HCT116 (cell line): ENCODE measurements at regions not wholly inside any gene's neighbourhood (a gene's known extent, or its start where the extent isn't known, plus 50 kb on each side); places are given as distances from the start of the nearest gene placed in this dataset.

ENCODE experiments used
- ATAC-seq: fragments of 200-7000 bp; cut with Tn5 transposase; 2 replicates; pipeline ENCODE4 v1.9.1; 2020; ENCODE audit warnings: mild to moderate bottlenecking, moderate library complexity
- BruUV-seq: library from RNA; stranded (reverse); fragments of 400-500 nt; replicated peaks from 2 replicates; lab custom pipeline; 2021; lab: Mats Ljungman, UMichigan
- CTCF ChIA-PET: fragments of 300-600 bp; sonication (Branson Sonifier 250); formaldehyde crosslinking; loops from one replicate; lab custom pipeline; 2021; ENCODE audit warnings: antibody characterized with exemption; lab: Charles Lee
- POLR2A ChIA-PET: fragments of 300-600, 350-600 bp; sonication (Branson Sonifier 250); formaldehyde crosslinking; loops from one replicate; lab custom pipeline; 2021; ENCODE audit warnings: antibody characterized with exemption; lab: Charles Lee
- RAD21 ChIA-PET, 2 experiments: fragments of 300-600 bp; sonication (Branson Sonifier 250); formaldehyde crosslinking; loops; one replicate each; lab custom pipeline; 2023; ENCODE audit warnings: low total read pairs in 2 of 2; ENCODE audit not compliant: uncharacterized antibody in 2 of 2, unreplicated experiment in 2 of 2, low non-redundant PET in 1 of 2; lab: Charles Lee
- DNase-seq: peaks from one replicate; pipeline ENCODE4 v3.0.0-alpha.2; 2010; ENCODE audit warnings: low read depth, low spot score
- H2AFZ ChIP-seq: fragments of 200-600 bp; shearing (Covaris generic), sonication (generic); 2 replicates; pipeline ENCODE4 v1.6.1; 2017; ENCODE audit warnings: low read depth, mixed run types, mixed read lengths, antibody characterized with exemption, low read length; ENCODE audit not compliant: poor library complexity, severe bottlenecking
- H3K27ac ChIP-seq: 2 replicates; pipeline ENCODE4 v1.5.1; 2012; ENCODE audit warnings: low read depth, low read length
- H3K27me3 ChIP-seq: fragments of 200-600 bp; sonication (generic); 2 replicates; pipeline ENCODE4 v1.6.1; 2016; ENCODE audit warnings: mixed run types, low read length, mixed read lengths; ENCODE audit not compliant: insufficient read depth
- H3K36me3 ChIP-seq, 2 experiments: fragments of 200-500 bp in 1 of 2; fragments of 200-600 bp in 1 of 2; sonication (Bioruptor generic) in 1 of 2; sonication (generic) in 1 of 2; 2 replicates each; pipeline versions ENCODE4 v1.5.1 to v1.6.1; 2014 to 2016; ENCODE audit warnings: low read length in 2 of 2, inconsistent platforms in 1 of 2, mixed read lengths in 1 of 2, mixed run types in 1 of 2; ENCODE audit not compliant: insufficient read depth in 2 of 2, control insufficient read depth in 1 of 2
- H3K4me1 ChIP-seq, 2 experiments: fragments of 200-600 bp in 1 of 2; sonication (generic) in 1 of 2; 2 replicates each; pipeline versions ENCODE4 v1.5.1 to v1.6.1; 2012 to 2017; ENCODE audit warnings: low read length in 2 of 2, inconsistent platforms in 1 of 2, mild to moderate bottlenecking in 1 of 2, mixed read lengths in 1 of 2, mixed run types in 1 of 2, moderate library complexity in 1 of 2; ENCODE audit not compliant: insufficient read depth in 2 of 2, control insufficient read depth in 1 of 2
- H3K4me2 ChIP-seq: fragments of 200-600 bp; sonication (generic); 2 replicates; pipeline ENCODE4 v1.6.1; 2017; ENCODE audit warnings: mixed run types, low read length, mixed read lengths
- H3K4me3 ChIP-seq, 2 experiments: fragments of 200-600 bp in 1 of 2; sonication (generic) in 1 of 2; replicated peaks in 1 of 2; 2 replicates each; pipeline ENCODE4 v1.5.1; 2011 to 2016; ENCODE audit warnings: low read length in 2 of 2, control low read depth in 1 of 2, low read depth in 1 of 2, mild to moderate bottlenecking in 1 of 2, mixed read lengths in 1 of 2, mixed run types in 1 of 2
- H3K79me2 ChIP-seq: fragments of 200-600 bp; sonication (generic); 2 replicates; pipeline ENCODE4 v1.6.1; 2017; ENCODE audit warnings: mild to moderate bottlenecking, mixed run types, low read length, moderate library complexity, mixed read lengths; ENCODE audit not compliant: insufficient read depth
- H3K9ac ChIP-seq: fragments of 200-600 bp; sonication (generic); 2 replicates; pipeline ENCODE4 v1.6.1; 2016; ENCODE audit warnings: low read length, mixed read lengths
- H3K9me2 ChIP-seq: fragments of 200-600 bp; sonication (generic), shearing (Covaris generic); 2 replicates; pipeline ENCODE4 v1.6.1; 2017; ENCODE audit warnings: mixed run types, mild to moderate bottlenecking, moderate library complexity; ENCODE audit not compliant: insufficient read depth
- H3K9me3 ChIP-seq, 2 experiments: fragments of 200-500 bp in 1 of 2; fragments of 200-600 bp in 1 of 2; sonication (Bioruptor generic) in 1 of 2; sonication (generic) in 1 of 2; 2 replicates each; pipeline ENCODE4 v1.6.1; 2014 to 2017; ENCODE audit warnings: low read length in 2 of 2, mixed read lengths in 2 of 2, inconsistent platforms in 1 of 2, low read depth in 1 of 2, mild to moderate bottlenecking in 1 of 2, mixed run types in 1 of 2, moderate library complexity in 1 of 2; ENCODE audit not compliant: control insufficient read depth in 1 of 2, insufficient read depth in 1 of 2
- H4K20me1 ChIP-seq: fragments of 200-600 bp; sonication (generic), shearing (Covaris generic); 2 replicates; pipeline ENCODE4 v1.6.1; 2017; ENCODE audit warnings: mixed run types, mild to moderate bottlenecking, moderate library complexity; ENCODE audit not compliant: insufficient read depth
- CBX3 ChIP-seq: IDR thresholded peaks from 2 replicates; pipeline ENCODE4 v1.6.1; 2012; ENCODE audit warnings: low read depth
- ELF1 ChIP-seq: IDR thresholded peaks from 2 replicates; pipeline ENCODE4 v1.6.1; 2012; ENCODE audit warnings: low read depth, borderline replicate concordance
- EZH2 ChIP-seq: fragments of 200-600 bp; sonication (generic); IDR thresholded peaks from 2 replicates; pipeline ENCODE4 v1.6.1; 2017; ENCODE audit warnings: antibody characterized with exemption, mixed run types
- POLR2A ChIP-seq: IDR thresholded peaks from 2 replicates; pipeline ENCODE4 v1.7.0; 2011; ENCODE audit warnings: borderline replicate concordance; ENCODE audit not compliant: insufficient read depth, insufficient read length; ENCODE audit errors: extremely low read depth
- SIN3A ChIP-seq: IDR thresholded peaks from 2 replicates; pipeline ENCODE4 v1.6.1; 2012; ENCODE audit warnings: low read depth
- TCF7L2 ChIP-seq: IDR thresholded peaks from 2 replicates; pipeline ENCODE4 v1.7.0; 2011; ENCODE audit warnings: borderline replicate concordance, inconsistent platforms; ENCODE audit not compliant: insufficient read depth, insufficient read length; ENCODE audit errors: extremely low read depth
- ZFX ChIP-seq: fragments of 450-650 bp; IDR thresholded peaks from 2 replicates; pipeline ENCODE4 v1.6.1; 2017
- ZNF274 ChIP-seq: fragments of 200-500 bp; sonication (Bioruptor generic); IDR thresholded peaks from 2 replicates; pipeline ENCODE4 v1.6.1; 2014; ENCODE audit warnings: mild to moderate bottlenecking, low read depth, low read length, inconsistent platforms
- intact Hi-C: fragments of 100-400 bp; cut with micrococcal nuclease; formaldehyde crosslinking; loops from 2 replicates; pipeline ENCODE4 v1.10.0; 2022
- TF ChIP-seq, protein P1 (sequence below), 3 experiments: fragments of 200-600 bp in 1 of 3; sonication (generic) in 1 of 3; IDR thresholded peaks in 2 of 3; conservative IDR thresholded peaks in 1 of 3; 2 replicates each; pipeline ENCODE4 v1.5.1; 2012 to 2017; ENCODE audit warnings: low read depth in 2 of 3, low read length in 2 of 3, antibody characterized with exemption in 1 of 3, borderline replicate concordance in 1 of 3, control low read depth in 1 of 3, mild to moderate bottlenecking in 1 of 3, mixed read lengths in 1 of 3, mixed run types in 1 of 3, moderate library complexity in 1 of 3; ENCODE audit not compliant: insufficient read depth in 1 of 3
- TF ChIP-seq, protein P2 (sequence below): IDR thresholded peaks from 2 replicates; pipeline ENCODE4 v1.6.1; 2012
- TF ChIP-seq, protein P3 (sequence below): IDR thresholded peaks from 2 replicates; pipeline ENCODE4 v1.6.1; 2012; ENCODE audit warnings: low read depth

DNA sequence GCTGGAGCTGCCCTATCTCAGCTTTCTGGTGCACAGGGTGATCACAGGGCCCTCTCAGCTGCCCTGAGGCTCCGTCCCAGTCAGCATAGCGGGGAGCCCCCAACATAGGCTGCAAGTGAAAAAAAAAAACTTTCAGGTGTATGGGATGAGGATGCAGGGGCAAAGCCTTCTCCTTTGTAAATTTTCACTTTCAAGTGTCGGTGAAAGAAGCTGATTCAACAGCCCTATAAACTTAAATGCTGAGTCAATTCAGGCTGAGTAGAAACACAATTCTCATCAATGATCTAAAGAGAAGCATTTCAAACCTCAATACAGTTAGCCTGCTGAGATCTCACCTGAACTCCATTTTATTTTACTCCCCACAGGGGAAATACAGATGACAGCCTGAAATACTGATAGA, 171.2 kb downstream of the SEC16B start:
- no peak for DNase-seq
- Histone ChIP-seq H4K20me1 (no peaks in the 10 kb centered on the region), H3K27ac (no peak overlapping the region), H3K36me3 (no peaks in the 10 kb centered on the region), H3K4me3 (no peak overlapping the region), H3K9me2 (no peaks in the 10 kb centered on the region), H3K4me2 (no peak overlapping the region), H2AFZ (no peak overlapping the region), H3K9ac (no peak overlapping the region), H3K79me2 (no peaks in the 10 kb centered on the region), H3K9me3 (no peaks in the 10 kb centered on the region), H3K27me3 (peaks cover 24% of the 10 kb centered on the region), H3K4me1 (no peaks in the 10 kb centered on the region)
- CTCF ChIA-PET = no interaction called here
- no TSS peak for BruUV-seq
- POLR2A ChIA-PET = no interaction called here
- intact Hi-C loops = no loop called here
- RAD21 ChIA-PET = no interaction called here
- TF ChIP-seq, protein P1, sequence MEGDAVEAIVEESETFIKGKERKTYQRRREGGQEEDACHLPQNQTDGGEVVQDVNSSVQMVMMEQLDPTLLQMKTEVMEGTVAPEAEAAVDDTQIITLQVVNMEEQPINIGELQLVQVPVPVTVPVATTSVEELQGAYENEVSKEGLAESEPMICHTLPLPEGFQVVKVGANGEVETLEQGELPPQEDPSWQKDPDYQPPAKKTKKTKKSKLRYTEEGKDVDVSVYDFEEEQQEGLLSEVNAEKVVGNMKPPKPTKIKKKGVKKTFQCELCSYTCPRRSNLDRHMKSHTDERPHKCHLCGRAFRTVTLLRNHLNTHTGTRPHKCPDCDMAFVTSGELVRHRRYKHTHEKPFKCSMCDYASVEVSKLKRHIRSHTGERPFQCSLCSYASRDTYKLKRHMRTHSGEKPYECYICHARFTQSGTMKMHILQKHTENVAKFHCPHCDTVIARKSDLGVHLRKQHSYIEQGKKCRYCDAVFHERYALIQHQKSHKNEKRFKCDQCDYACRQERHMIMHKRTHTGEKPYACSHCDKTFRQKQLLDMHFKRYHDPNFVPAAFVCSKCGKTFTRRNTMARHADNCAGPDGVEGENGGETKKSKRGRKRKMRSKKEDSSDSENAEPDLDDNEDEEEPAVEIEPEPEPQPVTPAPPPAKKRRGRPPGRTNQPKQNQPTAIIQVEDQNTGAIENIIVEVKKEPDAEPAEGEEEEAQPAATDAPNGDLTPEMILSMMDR (IDR thresholded peaks at IDR 0.05 in 2 of 3, conservative IDR thresholded peaks at IDR 0.05 in 1 of 3; ENCODE audit: borderline replicate concordance in 1 of 3, insufficient read depth in 1 of 3, low read depth in 2 of 3, low read length in 2 of 3) = no peak
- ATAC-seq = no peak

GRCh38 chr1:177796561-177796960, 173.3 kb downstream of the SEC16B start:
- Histone ChIP-seq H4K20me1 (no peaks in the 10 kb centered on the region), H3K79me2 (no peaks in the 10 kb centered on the region)
- ATAC-seq = no peak
- TF ChIP-seq EZH2 (no peak), TCF7L2 (no peak), ZNF274 (no peak), ZFX (no peak), POLR2A (no peak), SIN3A (no peak), ELF1 (no peak), CBX3 (no peak)
- TF ChIP-seq, protein P2, sequence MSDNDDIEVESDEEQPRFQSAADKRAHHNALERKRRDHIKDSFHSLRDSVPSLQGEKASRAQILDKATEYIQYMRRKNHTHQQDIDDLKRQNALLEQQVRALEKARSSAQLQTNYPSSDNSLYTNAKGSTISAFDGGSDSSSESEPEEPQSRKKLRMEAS = no peak
- TF ChIP-seq, protein P3, sequence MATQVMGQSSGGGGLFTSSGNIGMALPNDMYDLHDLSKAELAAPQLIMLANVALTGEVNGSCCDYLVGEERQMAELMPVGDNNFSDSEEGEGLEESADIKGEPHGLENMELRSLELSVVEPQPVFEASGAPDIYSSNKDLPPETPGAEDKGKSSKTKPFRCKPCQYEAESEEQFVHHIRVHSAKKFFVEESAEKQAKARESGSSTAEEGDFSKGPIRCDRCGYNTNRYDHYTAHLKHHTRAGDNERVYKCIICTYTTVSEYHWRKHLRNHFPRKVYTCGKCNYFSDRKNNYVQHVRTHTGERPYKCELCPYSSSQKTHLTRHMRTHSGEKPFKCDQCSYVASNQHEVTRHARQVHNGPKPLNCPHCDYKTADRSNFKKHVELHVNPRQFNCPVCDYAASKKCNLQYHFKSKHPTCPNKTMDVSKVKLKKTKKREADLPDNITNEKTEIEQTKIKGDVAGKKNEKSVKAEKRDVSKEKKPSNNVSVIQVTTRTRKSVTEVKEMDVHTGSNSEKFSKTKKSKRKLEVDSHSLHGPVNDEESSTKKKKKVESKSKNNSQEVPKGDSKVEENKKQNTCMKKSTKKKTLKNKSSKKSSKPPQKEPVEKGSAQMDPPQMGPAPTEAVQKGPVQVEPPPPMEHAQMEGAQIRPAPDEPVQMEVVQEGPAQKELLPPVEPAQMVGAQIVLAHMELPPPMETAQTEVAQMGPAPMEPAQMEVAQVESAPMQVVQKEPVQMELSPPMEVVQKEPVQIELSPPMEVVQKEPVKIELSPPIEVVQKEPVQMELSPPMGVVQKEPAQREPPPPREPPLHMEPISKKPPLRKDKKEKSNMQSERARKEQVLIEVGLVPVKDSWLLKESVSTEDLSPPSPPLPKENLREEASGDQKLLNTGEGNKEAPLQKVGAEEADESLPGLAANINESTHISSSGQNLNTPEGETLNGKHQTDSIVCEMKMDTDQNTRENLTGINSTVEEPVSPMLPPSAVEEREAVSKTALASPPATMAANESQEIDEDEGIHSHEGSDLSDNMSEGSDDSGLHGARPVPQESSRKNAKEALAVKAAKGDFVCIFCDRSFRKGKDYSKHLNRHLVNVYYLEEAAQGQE = no peak
- TF ChIP-seq, protein P1 (IDR thresholded peaks at IDR 0.05 in 2 of 3, conservative IDR thresholded peaks at IDR 0.05 in 1 of 3; ENCODE audit: borderline replicate concordance in 1 of 3, insufficient read depth in 1 of 3, low read depth in 2 of 3, low read length in 2 of 3) = no peak

More at GRCh38 chr1:177796561-177796960, 173.3 kb downstream of the SEC16B start:
- H2AFZ ChIP-seq = no peak overlapping the region
- ChIA-PET CTCF (no interaction called here), RAD21 (no interaction called here), POLR2A (no interaction called here)
- intact Hi-C loops = no loop called here
- H3K36me3 ChIP-seq = no peaks in the 10 kb centered on the region
- H3K4me3 ChIP-seq = no peak overlapping the region
- no peak overlapping the region for H3K27ac ChIP-seq
- no peaks in the 10 kb centered on the region for H3K9me2 ChIP-seq
- no peak overlapping the region for H3K4me2 ChIP-seq
- H3K9ac ChIP-seq = no peak overlapping the region
- H3K9me3 ChIP-seq = no peaks in the 10 kb centered on the region
- peaks cover 27% of the 10 kb centered on the region for H3K27me3 ChIP-seq
- H3K4me1 ChIP-seq = no peaks in the 10 kb centered on the region
- BruUV-seq = no TSS peak
- DNase-seq = no peak
